OCI-M1 (cell line): ENCODE measurements at regions not wholly inside any gene's neighbourhood (a gene's known extent, or its start where the extent isn't known, plus 50 kb on each side); places are given as distances from the start of the nearest gene placed in this dataset.
"Not testable (repeated sequence)": the region's sequence is repeated elsewhere in the genome, so short reads cannot be mapped to it uniquely, and the experiment has no call there.

Source experiments
- DNase-seq: peaks from one replicate; lab custom pipeline; 2025; lab: John Stamatoyannopoulos, UW

DNA sequence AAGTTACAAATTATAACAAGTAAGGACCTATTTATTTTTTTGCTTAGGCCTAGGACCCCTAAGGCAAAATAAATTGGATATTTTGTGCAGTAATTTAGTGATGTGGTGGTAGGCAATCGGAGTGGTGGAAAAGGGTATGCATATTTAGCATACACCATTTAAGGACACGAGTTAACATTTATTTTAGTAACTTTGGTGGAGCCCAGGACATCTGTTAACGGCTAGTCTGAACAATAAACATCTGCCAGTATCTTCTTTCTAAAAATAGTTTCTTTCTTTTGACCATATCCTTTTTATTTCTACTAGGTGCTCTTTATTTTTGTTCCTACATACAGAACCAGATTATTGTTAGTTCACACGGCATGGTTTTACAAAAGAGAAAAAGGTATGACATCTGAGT is 326.3 kb downstream of the CHL1 start:
- DNase-seq, result no peak

DNA sequence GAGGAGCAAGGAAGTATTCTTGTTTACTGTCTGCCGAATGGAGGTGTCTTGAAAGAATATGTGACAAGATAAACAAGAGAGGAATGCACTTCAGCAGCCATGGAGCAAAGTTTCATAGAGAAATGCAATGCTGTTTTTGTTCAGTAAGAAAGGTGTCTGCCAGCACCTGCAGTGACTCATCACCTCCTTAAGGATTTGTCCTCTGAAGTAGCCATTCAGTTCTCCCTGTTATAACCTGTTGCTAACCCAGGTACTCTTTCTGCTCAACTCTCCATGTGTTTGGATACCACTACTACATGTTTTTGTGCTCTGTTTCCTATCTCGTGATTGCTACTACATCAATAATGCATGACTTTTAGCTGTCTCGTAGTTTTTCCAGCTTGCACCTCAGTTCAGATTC is 328.9 kb downstream of the CHL1 start:
- DNase-seq, result no peak

DNA sequence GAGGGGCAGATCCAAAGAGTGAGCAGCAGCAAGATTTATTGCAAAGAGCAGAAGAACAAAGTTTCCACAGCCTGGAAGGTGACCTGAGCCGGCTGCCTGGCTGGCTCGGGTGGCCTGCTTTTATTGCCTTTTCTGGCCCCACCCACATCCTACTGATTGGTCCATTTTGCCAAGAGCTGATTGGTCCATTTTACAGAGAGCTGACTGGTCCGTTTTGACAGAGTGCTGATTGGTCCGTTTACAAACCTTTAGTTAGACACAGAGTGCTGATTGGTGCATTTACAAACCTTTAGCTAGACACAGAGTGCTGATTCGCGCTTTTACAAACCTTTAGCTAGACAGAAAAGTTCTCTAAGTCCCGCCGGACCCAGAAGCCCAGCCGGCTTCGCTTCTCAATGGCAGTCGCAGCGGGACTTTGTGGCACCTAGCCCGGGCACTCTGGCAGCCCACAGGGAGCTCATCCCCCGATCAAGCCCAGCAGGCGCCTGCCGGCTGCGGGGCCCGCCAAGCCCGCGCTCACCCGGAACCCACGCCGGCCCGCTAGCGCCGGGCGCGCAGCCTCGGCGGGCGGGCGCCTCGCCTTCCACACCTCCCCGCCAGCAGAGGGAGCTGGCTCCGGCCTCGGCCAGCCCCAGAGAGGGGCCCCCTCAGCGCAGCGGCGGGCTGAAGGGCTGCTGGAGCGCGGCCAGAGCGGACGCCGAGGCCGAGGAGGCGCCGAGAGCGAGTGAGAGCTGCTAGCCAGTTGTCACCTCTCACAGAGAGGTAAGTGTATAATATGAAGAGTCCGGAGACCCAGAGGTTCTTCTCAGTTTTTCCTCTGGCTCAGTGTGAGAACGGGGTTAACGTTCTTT is 339.2 kb downstream of the CHL1 start:
- no peak for DNase-seq

DNA sequence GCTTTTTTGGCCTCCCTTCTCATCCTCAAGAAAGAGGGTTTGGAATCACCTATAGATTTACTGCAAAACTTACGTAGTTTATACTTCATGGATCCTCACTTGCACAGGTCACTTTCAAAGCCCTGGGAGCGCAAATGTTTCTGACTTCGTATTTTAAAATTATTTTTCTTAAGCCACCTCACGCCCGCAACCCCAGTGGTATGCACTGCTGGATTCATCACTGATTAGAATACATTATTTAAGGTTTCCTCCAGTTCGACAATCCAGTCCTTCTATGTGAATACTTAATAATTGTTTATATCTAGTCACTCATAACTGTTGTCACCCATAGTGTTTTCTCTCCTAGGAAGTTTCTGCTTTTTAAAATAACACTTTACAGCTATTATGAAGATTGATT is 339.9 kb downstream of the CHL1 start:
- DNase-seq, result no peak

DNA sequence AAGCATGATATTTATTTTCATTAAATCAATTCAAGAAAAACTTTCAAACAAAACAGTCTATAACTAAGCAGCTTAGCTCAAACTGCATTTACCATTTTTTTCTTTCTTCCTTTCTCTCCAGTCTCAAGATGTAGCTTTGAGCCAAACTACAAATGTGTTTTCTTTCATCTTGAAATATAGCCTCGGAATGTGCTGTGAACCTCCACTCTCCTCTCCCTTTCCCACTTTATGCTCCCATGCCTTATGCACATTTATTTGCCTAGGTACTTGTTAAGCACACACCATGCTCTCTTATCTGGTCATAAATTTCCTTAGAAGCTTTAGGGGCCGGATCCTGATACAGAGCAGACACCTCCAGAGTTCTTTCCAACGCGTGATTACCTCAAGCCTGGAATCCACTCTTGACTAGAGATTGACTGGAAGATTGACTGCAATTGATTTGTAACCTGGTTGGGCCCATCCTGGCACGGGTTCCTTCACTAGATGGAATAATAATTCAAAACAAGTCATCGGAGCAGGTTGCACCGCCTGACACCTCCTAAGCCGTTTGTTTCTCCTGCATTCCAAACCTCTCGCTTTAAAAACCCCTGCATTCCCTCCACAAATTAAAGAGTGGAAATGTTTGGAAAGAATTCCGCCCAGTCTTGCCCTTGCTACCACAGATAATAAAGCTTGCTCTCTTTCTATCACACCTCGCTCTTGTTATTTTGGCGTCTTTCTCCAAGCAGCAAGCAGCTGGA is 344.7 kb downstream of the CHL1 start:
- no peak for DNase-seq

DNA sequence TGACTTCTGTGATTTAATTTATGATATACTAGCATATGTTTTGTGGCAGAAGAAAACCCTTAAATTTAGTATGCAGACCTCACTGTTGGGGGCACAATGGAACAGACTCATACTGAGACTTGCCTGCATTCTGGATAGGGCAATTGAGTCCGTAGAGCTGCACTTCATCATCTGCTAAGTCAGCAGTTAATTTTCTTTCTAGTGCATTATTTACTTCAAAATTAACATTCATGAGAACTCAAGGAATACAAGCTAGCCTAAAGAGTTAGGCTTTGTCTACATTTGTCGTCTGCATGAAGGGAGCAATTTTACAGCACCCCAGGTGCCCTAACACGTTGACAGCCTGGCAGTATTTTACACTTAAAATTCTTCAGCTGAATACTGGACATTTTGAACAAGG is 345.5 kb downstream of the CHL1 start:
- no peak for DNase-seq

DNA sequence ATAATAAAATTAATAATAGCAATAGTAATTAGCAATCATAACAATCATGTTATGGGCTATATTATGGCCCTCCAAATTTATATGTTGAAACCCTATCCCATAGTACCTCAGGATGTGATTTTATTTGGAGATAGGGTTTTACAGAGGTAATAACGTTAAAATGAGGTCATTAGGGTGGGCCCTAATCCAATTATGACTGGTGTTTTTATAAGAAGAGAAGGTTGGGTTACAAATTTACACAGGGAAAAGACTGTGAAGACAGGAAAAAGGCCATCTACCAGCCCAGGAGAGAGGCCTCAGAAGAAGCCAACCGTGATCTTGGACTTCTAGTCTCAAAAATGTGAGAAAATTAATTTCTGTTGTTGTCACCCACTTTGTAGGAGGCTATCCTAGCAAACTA is 353.1 kb downstream of the CHL1 start:
- DNase-seq, result no peak

DNA sequence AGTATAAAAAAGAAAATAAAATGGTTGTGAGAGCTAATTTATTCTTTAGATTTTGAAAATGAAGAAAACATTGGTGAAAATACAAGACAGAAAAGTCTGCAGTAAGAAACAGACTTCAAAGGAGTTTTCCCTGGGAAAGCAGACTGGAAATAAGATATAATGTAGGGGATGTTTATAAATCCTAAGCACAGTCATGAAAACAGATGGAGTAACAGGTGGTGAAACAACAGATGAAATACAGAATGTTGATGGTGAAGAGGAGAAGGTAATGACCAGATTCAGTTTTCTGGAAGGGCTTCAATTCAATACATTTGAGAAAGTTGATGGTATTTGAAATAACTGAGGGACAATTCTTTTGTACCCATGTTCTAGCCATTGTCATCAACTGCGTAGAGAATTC is 353.9 kb downstream of the CHL1 start:
- no peak for DNase-seq

DNA sequence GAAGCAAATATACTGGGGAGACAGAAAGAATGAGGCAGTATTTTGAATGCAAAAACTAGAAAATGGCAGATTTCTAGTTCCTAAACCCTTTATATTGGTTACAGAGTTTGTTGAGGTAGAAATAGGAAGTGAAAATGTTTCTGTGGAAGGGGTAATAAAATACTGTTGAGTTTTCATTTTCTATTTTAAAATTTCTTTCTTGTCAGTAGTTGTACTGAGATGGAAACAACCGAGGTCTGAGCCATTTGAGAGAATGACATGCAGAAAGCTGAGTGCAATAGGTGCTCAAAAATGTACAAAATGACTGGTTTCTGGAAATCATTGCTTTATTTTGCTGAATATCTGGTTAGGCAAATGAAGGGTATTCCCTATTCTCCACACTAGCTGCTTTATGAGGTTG is 361.4 kb downstream of the CHL1 start:
- DNase-seq, result no peak

DNA sequence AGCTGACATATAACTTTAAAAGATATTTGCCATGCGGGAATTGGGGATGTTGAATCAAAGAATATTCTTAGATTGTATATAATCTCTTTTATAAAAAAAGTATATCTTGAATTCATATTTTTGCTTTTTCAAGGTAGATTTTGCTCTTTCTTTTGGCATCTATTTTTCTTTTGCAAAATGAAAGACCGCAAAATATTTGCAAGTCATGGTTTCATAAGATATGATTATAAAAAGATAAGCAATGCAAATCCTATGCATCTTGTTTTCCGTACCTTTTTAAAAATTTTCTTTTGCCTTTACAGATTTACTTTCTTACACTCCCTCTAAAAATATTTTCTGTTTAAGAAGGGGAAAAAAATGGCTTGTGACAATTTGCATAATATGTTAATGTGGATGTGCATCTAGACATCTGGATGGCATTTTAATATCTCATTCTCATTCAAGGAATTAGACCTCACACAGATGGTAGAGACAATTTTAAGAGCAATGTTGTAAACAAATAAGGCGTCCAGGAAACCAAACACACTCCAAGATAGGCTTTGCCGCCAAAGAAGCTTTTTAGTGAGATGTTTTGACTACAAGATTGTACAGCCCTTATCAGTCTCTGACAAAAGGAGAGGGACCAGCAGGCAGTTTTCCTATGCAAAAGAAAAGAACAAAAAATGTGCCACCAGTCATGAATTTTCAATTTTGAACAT is 371.1 kb downstream of the CHL1 start:
- DNase-seq, result peak; percentile 17

DNA sequence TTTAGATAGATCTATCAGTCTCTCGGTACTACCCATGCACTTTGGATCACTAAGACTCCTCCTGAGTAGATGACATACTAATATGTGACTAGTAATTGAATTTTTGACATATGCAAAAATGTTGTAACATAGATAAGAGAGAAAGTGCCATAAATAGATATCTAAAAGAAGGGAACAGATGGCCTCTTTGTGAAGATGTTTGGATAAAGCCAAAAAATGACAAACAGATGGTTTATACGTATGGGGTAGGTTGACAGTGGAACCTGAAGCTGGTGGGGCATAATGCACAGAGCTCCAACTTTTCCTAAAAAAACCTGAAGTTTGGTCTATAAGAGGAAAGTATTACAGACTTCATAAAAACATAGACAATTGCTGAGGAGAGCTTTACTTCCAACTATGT is 383.0 kb downstream of the CHL1 start:
- not testable (repeated sequence) for DNase-seq

DNA sequence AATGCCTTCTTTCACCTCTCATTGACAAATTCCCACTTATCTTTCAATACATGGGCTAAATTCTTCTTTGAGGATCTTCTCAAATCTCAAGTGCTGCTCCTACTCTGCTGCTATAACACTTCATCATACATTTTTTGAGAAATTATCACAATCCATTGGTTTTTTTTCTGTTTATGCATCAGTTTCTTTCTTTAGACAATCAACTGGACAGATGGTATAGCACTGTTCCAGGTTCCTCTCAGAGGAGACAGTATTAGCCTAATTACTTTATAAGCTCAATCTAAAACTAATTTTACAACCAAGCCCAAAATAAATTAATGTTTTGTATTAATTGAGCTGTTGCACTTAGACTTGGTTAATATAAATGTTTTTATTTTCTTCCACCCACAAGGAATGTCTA is 392.5 kb downstream of the CHL1 start:
- DNase-seq, result not testable (repeated sequence)

DNA sequence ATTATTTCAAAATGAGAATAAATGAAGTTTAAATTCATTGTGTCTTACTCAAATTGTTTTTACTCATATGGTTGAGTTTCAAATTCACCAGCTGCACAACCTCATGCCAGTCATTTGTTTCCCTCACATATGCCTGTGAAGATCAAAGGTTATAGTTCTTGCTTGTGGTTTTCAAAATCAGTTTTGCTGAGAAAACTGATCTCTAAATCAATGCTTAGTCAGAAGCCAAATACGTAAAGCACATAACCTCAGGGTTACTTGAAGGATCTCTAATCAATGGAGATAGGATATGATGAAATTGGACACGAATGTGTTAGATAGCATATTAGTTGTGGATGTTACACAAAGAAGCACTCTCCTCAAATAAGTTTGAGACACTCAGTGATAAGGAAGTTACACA is 400.7 kb downstream of the CHL1 start:
- not testable (repeated sequence) for DNase-seq

DNA sequence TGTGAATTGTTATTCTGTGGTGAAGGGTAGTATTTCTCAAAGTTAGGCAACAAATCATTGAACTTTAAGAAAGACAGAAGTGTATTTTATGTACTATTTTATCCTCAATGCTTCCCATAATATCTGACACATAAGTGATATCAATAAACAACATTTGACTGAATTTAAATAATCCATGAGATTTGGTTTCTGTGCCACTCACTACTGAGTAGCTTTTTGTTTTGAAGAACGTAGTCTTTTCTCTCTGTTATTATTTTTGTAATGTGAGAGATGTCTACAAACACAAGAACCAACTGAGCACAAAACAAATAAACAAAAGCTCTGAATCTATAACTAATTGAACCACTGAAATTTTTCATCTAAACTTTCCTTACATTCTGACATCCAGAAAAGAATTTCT is 401.2 kb downstream of the CHL1 start:
- not testable (repeated sequence) for DNase-seq

DNA sequence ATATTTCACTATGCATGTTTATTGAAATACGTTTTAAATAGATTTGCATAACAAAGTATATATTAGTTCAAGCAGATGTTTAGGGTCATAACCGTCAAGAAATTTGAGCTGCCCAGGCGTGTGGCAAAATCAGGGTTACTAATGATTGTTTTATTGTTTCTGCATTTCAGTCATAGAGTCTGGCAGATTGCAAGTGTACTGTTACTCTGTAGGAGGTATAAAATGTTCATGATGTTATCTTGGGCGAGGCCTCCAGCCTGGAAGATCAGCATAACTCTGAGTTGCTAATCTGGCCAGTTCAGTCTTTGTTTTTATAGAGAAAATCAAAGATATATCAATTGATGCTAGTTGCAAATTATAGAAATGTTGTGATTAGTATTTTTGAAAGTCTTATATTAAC is 410.9 kb downstream of the CHL1 start:
- not testable (repeated sequence) for DNase-seq

DNA sequence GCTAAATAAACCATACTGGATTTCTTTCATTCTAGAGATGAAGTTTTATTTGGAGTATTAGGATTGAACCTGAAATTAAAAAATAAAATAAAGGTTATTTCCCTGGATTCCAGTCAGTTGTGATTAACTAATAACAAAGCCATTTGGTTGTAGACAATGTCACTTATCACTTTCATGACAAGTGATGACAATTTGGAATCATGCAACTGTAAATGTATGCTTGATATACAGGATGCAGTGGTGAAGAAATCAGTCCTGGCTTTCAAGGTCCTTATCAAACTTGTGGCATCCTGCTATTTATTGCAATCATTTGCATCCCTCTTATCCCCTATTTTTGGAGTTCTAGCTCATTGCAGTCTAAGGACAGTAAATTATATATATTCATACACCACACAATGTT is 425.2 kb downstream of the CHL1 start:
- DNase-seq, result no peak

DNA sequence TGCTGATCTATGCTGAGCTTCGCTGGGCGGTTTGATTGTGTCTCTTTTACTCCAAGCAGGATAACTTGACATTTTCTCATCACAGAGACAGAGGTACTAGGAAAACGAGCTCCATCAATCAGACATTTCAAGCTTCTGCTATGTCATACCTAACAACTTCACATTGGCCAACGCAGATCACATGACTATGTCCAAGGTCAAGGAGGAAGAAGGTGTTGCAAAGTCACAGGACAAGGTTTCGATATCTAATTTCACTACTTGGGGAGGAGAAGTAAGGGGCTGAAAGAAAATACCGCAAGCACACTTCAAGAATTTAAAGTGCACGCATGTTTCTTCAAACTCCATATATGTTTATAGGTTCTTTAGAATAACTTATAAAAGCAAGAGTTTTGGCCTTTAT is 425.8 kb downstream of the CHL1 start:
- peak; percentile 30 for DNase-seq

DNA sequence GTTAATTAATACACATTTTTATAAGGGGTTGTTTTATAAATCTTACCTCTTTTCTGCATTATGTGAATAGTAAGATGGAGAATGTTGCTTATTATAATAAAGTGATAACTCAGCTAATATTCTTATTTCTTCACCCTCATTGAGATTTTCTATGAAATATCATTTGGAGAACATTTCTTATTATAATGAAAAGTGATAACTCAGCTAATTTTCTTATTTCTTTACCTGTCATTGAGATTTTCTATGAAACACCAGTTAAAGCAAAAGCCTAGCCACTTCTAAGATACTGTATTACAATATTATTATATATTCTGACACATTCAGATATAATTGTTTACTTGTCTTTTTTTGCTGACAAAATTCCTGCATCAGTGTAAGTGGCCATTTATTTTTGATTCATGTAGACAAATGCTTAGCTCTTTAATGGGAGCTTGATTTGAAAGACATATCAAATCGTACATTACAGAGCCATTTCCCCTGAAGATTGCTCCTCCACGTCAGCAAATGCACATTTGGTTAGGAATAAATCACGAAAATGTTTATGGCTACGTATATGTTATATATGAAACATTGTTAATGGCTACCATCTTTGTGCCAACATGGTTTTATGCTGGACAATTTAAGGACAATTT is 427.5 kb downstream of the CHL1 start:
- DNase-seq, result no peak

DNA sequence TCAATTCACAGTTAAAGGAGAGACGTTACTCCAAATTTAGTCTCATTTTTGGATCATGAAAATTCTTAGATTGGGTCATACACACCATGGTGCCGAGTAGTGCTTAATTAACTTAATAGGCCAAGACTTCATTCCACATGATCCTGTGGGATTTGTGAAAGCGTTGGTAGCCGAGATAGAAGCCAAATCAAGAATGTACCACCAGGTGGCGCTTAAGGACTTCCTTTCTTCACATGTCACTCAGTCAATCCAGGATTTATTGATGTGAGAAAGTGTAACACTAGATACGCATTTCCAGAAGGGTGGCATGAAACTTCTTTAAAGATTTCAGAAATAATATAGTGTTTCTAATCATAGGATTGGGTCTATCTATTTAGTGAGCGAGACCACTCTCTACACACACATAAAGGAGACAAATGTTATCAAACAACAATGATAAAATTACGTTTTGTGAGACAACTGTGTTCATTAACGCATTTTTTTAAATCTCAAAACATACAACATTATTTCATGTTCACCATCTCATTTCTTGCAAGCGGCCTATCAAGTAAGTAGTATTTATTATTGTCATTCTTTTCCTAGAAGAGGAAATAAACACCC is 436.1 kb downstream of the CHL1 start:
- peak; percentile 88 for DNase-seq

DNA sequence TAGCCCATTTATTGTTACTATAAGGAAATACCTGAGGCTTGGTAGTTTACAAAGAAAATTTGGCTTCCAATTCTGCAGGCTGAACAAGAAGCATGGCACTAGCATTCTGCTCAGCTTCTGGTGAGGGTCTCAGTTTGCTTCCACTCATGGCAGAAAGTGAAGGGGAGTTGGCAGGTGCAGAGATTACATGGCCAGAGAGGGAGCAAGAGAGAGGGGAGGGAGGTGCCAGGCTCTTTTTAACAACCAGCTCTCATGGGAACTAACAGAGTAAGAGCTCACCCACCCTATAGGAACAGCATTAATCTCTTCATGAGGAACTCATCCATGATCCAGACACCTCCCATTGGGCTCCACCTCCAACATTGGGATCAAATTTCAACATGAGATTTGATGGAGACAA is 437.9 kb downstream of the CHL1 start:
- DNase-seq, result no peak

DNA sequence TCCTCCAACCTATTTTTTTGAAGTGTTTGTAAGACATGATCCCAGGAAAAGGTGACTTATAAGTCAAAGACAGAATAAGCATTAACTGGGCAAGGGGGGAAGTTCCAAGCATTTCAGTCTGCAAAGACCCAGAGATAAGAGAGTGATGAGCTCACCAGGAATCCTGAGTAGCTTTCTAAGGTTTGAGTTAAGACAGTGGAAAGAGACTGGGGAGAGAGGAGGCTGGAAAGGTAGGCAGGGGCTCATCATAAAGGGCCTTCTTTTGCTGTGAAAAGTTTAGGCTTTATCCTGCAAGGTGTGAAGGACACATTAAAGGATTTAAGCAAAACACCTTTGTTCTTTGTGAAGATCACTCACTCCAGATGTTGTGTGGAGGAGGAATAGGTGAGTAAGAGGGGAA is 438.8 kb downstream of the CHL1 start:
- DNase-seq, result no peak

DNA sequence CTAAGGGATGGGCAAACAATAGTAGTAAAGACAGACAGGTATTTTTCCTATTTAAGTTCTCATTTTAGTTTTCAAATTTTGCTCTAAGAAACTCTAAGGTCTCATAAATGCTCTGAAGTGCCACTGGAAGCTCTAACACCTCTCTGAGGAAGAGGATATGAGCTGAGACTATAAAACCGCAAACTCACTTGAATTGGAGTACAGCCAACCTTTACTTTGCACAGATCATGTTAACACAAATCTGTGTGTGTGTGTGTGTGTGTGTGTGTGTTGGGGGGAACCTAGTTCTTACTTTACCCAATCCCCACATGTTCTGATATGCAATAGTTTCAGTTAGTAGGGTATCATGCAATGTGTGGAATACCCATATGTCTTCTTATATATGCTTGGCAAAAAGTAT is 446.8 kb downstream of the CHL1 start:
- DNase-seq, result peak; percentile 43
